Retinal pigment epithelial cell (primary cell): ENCODE measurements at regions not wholly inside any gene's neighbourhood (a gene's known extent, or its start where the extent isn't known, plus 50 kb on each side); places are given as distances from the start of the nearest gene placed in this dataset.

Source experiments
- DNase-seq: peaks from one replicate; pipeline ENCODE4 v3.0.0-alpha.2; 2010; ENCODE audit warnings: low read depth
- H3K4me3 ChIP-seq: 2 replicates; pipeline ENCODE4 v1.5.1; 2011; ENCODE audit warnings: mild to moderate bottlenecking, low read length, control low read depth, moderate library complexity
- CTCF ChIP-seq: conservative IDR thresholded peaks from 2 replicates; pipeline ENCODE4 v1.5.1; 2011; ENCODE audit warnings: low read depth, low read length, control low read depth, inconsistent platforms

DNA sequence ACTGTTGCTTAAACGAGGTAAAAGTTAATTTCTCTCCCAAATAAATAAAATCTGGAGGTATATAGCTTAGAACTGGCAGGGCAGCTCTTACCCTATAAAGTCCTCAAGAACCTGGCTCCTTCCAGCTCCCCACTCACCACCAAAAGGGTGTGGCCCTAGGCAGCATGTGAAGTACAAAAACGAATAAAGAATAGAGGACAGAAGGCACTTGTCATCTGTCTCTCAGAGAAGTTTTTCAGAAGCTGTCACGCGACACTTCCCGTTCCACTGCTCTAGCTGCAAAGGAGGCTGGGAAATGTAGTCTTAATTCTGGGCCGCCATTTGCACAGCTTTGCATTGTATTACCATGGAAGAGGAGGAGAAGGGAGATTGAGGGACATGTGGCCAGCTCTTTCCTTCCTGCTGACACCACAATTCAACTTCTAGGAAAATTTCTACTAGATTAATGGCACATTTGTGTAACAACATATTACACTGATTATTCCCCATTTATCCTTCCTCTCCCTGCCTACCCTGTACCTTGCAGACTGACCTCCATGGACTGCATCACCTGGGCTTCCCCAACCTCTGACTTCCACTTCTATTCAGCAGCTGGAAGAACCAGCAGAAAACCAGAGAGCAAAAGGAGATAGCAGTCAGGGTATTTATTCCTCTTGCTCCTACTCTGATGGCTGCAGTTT lies 62.2 kb downstream of the CCDC71L start:
- no peak for DNase-seq
- TF ChIP-seq CTCF, result no peak
- H3K4me3 ChIP-seq, result peak overlapping the region; percentile 46

- H3K4me3 ChIP-seq, result no peak overlapping the region
- TF ChIP-seq CTCF, result no peak
- no peak for DNase-seq
These were observed 63.0 kb downstream of the CCDC71L start for GRCh38 chr7:106597751-106598546.

GRCh38 chr7:106597014-106597413 lies 63.9 kb downstream of the CCDC71L start:
- no peak for DNase-seq
- no peak for TF ChIP-seq CTCF
- H3K4me3 ChIP-seq, result no peak overlapping the region

- no peak for DNase-seq
- no peak for TF ChIP-seq CTCF
- H3K4me3 ChIP-seq, result no peak overlapping the region
These were observed 65.0 kb downstream of the CCDC71L start for GRCh38 chr7:106595922-106596321.

- TF ChIP-seq CTCF, result no peak
- no peak overlapping the region for H3K4me3 ChIP-seq
- no peak for DNase-seq
These were observed 67.9 kb downstream of the CCDC71L start for GRCh38 chr7:106593028-106593417.

DNA sequence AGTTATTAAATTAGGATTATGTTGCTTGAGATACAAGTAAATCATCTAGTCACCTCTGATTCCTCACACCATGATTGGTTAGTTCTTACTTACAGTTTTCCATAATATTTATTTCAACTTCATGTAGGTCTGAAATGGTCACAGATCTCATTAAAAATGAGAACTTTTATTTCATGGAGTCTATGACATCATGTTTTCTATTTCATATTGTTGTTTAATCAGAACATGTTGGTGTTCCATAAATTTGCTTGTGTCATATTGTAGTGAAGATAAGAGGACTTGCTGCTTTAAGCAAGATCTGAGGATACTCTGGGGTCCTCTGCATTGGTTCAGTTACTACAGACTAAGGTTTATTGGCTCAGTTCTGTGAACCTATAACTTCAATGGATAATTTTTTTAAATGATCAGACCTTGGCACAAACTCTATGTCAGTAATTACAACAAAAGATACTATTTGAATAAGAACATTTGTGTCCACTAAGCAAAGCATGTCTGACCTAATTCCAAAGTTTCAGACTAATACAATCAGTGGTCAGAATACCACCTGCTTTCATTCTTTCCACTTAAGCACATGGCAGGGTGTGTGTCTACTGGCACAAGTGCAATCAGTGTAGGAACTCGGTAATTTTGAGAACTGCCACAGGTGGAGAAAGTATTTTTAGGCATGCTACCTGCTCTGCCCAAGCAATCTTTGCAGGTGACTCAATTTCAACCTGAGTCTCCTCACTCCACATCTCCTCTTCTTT lies 68.5 kb downstream of the CCDC71L start:
- no peak for DNase-seq
- no peak overlapping the region for H3K4me3 ChIP-seq
- no peak for TF ChIP-seq CTCF
